CD14-positive monocyte (primary cell): ENCODE measurements at regions not wholly inside any gene's neighbourhood (a gene's known extent, or its start where the extent isn't known, plus 50 kb on each side); places are given as distances from the start of the nearest gene placed in this dataset.

Experiments
- DNase-seq, 3 donors: peaks; one replicate each; pipeline ENCODE4 v3.0.0-alpha.2; 2011 to 2022
- H2AFZ ChIP-seq: 2 replicates; pipeline ENCODE4 v1.6.0; 2012; ENCODE audit warnings: mild to moderate bottlenecking, low read depth, low read length, inconsistent platforms; ENCODE audit not compliant: insufficient read depth, poor library complexity, severe bottlenecking
- H3K27ac ChIP-seq, 2 donors: 1 replicate in 1 of 2; 2 replicates in 1 of 2; pipeline ENCODE4 v1.5.1; 2012 to 2013; ENCODE audit warnings: low read length in 2 of 2, control low read depth in 1 of 2, inconsistent platforms in 1 of 2, low read depth in 1 of 2, mild to moderate bottlenecking in 1 of 2
- H3K27me3 ChIP-seq, 2 donors: one replicate each; pipeline versions ENCODE4 v1.6.0 to v1.6.1; 2011 to 2013; ENCODE audit warnings: low read length in 2 of 2; ENCODE audit not compliant: control insufficient read depth in 2 of 2, insufficient read depth in 2 of 2
- H3K36me3 ChIP-seq, 2 donors: replicated peaks in 1 of 2; 1 replicate in 1 of 2; 2 replicates in 1 of 2; pipeline versions ENCODE4 v1.5.1 to v1.6.1; 2012 to 2013; ENCODE audit warnings: low read length in 2 of 2, control low read depth in 1 of 2, inconsistent platforms in 1 of 2, mild to moderate bottlenecking in 1 of 2; ENCODE audit not compliant: insufficient read depth in 2 of 2, control insufficient read depth in 1 of 2
- H3K4me1 ChIP-seq, 2 donors: 1 replicate in 1 of 2; 2 replicates in 1 of 2; pipeline versions ENCODE4 v1.5.1 to v1.6.1; 2012 to 2013; ENCODE audit warnings: low read length in 2 of 2, control low read depth in 1 of 2, inconsistent platforms in 1 of 2, mild to moderate bottlenecking in 1 of 2, moderate library complexity in 1 of 2; ENCODE audit not compliant: insufficient read depth in 2 of 2, control insufficient read depth in 1 of 2
- H3K4me2 ChIP-seq: replicated peaks from 2 replicates; pipeline ENCODE3; 2012; ENCODE audit warnings: low read length, moderate library complexity, mild to moderate bottlenecking; ENCODE audit not compliant: poor library complexity, severe bottlenecking; ENCODE audit errors: extremely low read depth
- H3K4me3 ChIP-seq, 3 experiments: fragments of 200-600 bp in 1 of 3; sonication (generic) in 1 of 3; replicated peaks in 1 of 3; 1 replicate in 2 of 3; 2 replicates in 1 of 3; pipeline ENCODE4 v1.5.1; 2011 to 2013; ENCODE audit warnings: low read length in 3 of 3, mild to moderate bottlenecking in 3 of 3, control low read depth in 2 of 3, low read depth in 2 of 3, inconsistent platforms in 1 of 3, moderate library complexity in 1 of 3
- H3K79me2 ChIP-seq: 2 replicates; pipeline ENCODE4 v1.6.0; 2012; ENCODE audit warnings: mild to moderate bottlenecking, control low read depth, inconsistent platforms, low read length, moderate library complexity; ENCODE audit not compliant: insufficient read depth
- H3K9ac ChIP-seq: 2 replicates; pipeline ENCODE4 v1.6.0; 2017; ENCODE audit warnings: low read length, mild to moderate bottlenecking; ENCODE audit not compliant: insufficient read depth, poor library complexity, severe bottlenecking
- H3K9me3 ChIP-seq, 2 donors: replicated peaks in 1 of 2; 1 replicate in 1 of 2; 2 replicates in 1 of 2; pipeline versions ENCODE4 v1.5.1 to v1.6.1; 2012 to 2013; ENCODE audit warnings: low read length in 2 of 2, control low read depth in 1 of 2; ENCODE audit not compliant: control insufficient read depth in 1 of 2, insufficient read depth in 1 of 2
- H4K20me1 ChIP-seq: 2 replicates; pipeline ENCODE4 v1.6.0; 2012; ENCODE audit warnings: mild to moderate bottlenecking, low read length, control low read depth, moderate library complexity; ENCODE audit not compliant: insufficient read depth
- H3K27ac Mint-ChIP-seq, 7 donors: one replicate each; pipeline ENCODE4 v1.8.0; 2020; ENCODE audit warnings: mild to moderate bottlenecking in 7 of 7, mixed read lengths in 7 of 7, moderate library complexity in 6 of 7, inconsistent platforms in 2 of 7
- H3K27me3 Mint-ChIP-seq, 3 donors: one replicate each; pipeline ENCODE4 v1.8.0; 2021 to 2022; ENCODE audit warnings: low read depth in 3 of 3, mild to moderate bottlenecking in 3 of 3, mixed read lengths in 3 of 3, moderate library complexity in 3 of 3, inconsistent platforms in 1 of 3
- H3K36me3 Mint-ChIP-seq, 2 donors: one replicate each; pipeline ENCODE4 v1.8.0; 2020; ENCODE audit warnings: mixed read lengths in 2 of 2, inconsistent platforms in 1 of 2, mild to moderate bottlenecking in 1 of 2
- H3K4me1 Mint-ChIP-seq: one replicate; pipeline ENCODE4 v1.8.0; 2020; ENCODE audit warnings: mild to moderate bottlenecking, mixed read lengths
- H3K4me3 Mint-ChIP-seq, 2 donors: one replicate each; pipeline ENCODE4 v1.8.0; 2020; ENCODE audit warnings: mild to moderate bottlenecking in 2 of 2, mixed read lengths in 2 of 2, moderate library complexity in 1 of 2
- H3K9me3 Mint-ChIP-seq, 7 donors: one replicate each; pipeline ENCODE4 v1.8.0; 2020 to 2022; ENCODE audit warnings: mixed read lengths in 7 of 7, mild to moderate bottlenecking in 6 of 7, moderate library complexity in 6 of 7, inconsistent platforms in 2 of 7
- CTCF ChIP-seq: fragments of 200-600 bp; IDR thresholded peaks from one replicate; pipeline ENCODE4 v1.8.0; 2022; ENCODE audit warnings: antibody characterized with exemption, mild to moderate bottlenecking
- WGBS: methylation state at CpG from one replicate; pipeline ENCODE4 v1.1.5; 2013; ENCODE audit warnings: missing lambda C conversion rate; ENCODE audit not compliant: insufficient coverage; 5-methylcytosine and 5-hydroxymethylcytosine counted together
- intact Hi-C, 2 donors: fragments of 100-400 bp; cut with micrococcal nuclease; formaldehyde crosslinking; loops; one replicate each; pipeline versions ENCODE4 v1.15.0 to v1.15.1; 2023

- no peak for DNase-seq
- TF ChIP-seq CTCF = no peak
- H3K36me3 Mint-ChIP-seq = no peaks in the 10 kb centered on the region
- H4K20me1 ChIP-seq = no peaks in the 10 kb centered on the region
- peaks cover 0 to 10% (median 0%) of the 10 kb centered on the region in 7 donors for H3K9me3 Mint-ChIP-seq
- H3K4me1 Mint-ChIP-seq = no peaks in the 10 kb centered on the region
- H3K9me3 ChIP-seq = no peaks in the 10 kb centered on the region
- peaks cover 1 to 11% (median 4%) of the 10 kb centered on the region in 3 donors for H3K27me3 Mint-ChIP-seq
- no peaks in the 10 kb centered on the region for H3K27me3 ChIP-seq
- H3K36me3 ChIP-seq = no peaks in the 10 kb centered on the region
- no peak overlapping the region for H3K9ac ChIP-seq
- no peak overlapping the region for H2AFZ ChIP-seq
- H3K4me3 ChIP-seq = no peak overlapping the region
- no peaks in the 10 kb centered on the region for H3K4me1 ChIP-seq
- no CpG with 5 or more reads among the region's 3 CpGs for WGBS
- no peak overlapping the region for H3K27ac Mint-ChIP-seq
- H3K79me2 ChIP-seq = no peaks in the 10 kb centered on the region
- no peak overlapping the region for H3K27ac ChIP-seq
- no peak overlapping the region for H3K4me2 ChIP-seq
- H3K4me3 Mint-ChIP-seq = no peak overlapping the region
- intact Hi-C loops = no loop called here
Measured at GRCh38 chr1:147475488-147475887, 65.8 kb upstream of the BCL9 start.

GRCh38 chr1:147478521-147478920, 62.8 kb upstream of the BCL9 start:
- Mint-ChIP-seq H3K27ac (no peak overlapping the region), H3K4me3 (no peak overlapping the region), H3K36me3 (no peaks in the 10 kb centered on the region), H3K27me3 (peaks cover 0 to 5% (median 5%) of the 10 kb centered on the region in 3 donors), H3K4me1 (no peaks in the 10 kb centered on the region), H3K9me3 (peaks cover 0 to 5% (median 0%) of the 10 kb centered on the region in 7 donors)
- DNase-seq = no peak
- Histone ChIP-seq H2AFZ (no peak overlapping the region), H3K27ac (no peak overlapping the region), H3K9me3 (no peaks in the 10 kb centered on the region), H3K4me3 (no peak overlapping the region), H3K9ac (no peak overlapping the region), H3K4me1 (no peaks in the 10 kb centered on the region), H3K36me3 (no peaks in the 10 kb centered on the region), H4K20me1 (no peaks in the 10 kb centered on the region), H3K27me3 (no peaks in the 10 kb centered on the region), H3K79me2 (no peaks in the 10 kb centered on the region), H3K4me2 (no peak overlapping the region)
- no peak for TF ChIP-seq CTCF
- 83% methylated on average over 3 of the region's 4 CpGs for WGBS
- intact Hi-C loops = no loop called here
